ENCODE measurements at regions not wholly inside any gene's neighbourhood (a gene's known extent, or its start where the extent isn't known, plus 50 kb on each side); places are given as distances from the start of the nearest gene placed in this dataset.

GRCh38 chr11:113613619-113614018, 92.5 kb downstream of the TMPRSS5 start:
- Histone ChIP-seq H4K20me1 (ENCODE audit: insufficient read depth) (no peaks in the 10 kb centered on the region), H3K27ac (no peak overlapping the region), H3K4me3 (IDR thresholded peaks at IDR 0.05; ENCODE audit: insufficient read depth, low read depth, low read length) (no peak overlapping the region), H3K27me3 (ENCODE audit: insufficient read depth, low read depth) (no peaks in the 10 kb centered on the region), H2AFZ (ENCODE audit: low read depth) (no peak overlapping the region), H3K9ac (no peak overlapping the region), H3K4me1 (ENCODE audit: low read depth, poor library complexity, severe bottlenecking) (no peaks in the 10 kb centered on the region), H3K4me2 (no peak overlapping the region), H3K36me3 (ENCODE audit: insufficient read depth) (no peaks in the 10 kb centered on the region), H3K79me2 (ENCODE audit: insufficient read depth, low read depth) (no peaks in the 10 kb centered on the region)
- TF ChIP-seq, protein P1, sequence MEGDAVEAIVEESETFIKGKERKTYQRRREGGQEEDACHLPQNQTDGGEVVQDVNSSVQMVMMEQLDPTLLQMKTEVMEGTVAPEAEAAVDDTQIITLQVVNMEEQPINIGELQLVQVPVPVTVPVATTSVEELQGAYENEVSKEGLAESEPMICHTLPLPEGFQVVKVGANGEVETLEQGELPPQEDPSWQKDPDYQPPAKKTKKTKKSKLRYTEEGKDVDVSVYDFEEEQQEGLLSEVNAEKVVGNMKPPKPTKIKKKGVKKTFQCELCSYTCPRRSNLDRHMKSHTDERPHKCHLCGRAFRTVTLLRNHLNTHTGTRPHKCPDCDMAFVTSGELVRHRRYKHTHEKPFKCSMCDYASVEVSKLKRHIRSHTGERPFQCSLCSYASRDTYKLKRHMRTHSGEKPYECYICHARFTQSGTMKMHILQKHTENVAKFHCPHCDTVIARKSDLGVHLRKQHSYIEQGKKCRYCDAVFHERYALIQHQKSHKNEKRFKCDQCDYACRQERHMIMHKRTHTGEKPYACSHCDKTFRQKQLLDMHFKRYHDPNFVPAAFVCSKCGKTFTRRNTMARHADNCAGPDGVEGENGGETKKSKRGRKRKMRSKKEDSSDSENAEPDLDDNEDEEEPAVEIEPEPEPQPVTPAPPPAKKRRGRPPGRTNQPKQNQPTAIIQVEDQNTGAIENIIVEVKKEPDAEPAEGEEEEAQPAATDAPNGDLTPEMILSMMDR (conservative IDR thresholded peaks at IDR 0.05; ENCODE audit: low read depth, low read length): no peak

DNA sequence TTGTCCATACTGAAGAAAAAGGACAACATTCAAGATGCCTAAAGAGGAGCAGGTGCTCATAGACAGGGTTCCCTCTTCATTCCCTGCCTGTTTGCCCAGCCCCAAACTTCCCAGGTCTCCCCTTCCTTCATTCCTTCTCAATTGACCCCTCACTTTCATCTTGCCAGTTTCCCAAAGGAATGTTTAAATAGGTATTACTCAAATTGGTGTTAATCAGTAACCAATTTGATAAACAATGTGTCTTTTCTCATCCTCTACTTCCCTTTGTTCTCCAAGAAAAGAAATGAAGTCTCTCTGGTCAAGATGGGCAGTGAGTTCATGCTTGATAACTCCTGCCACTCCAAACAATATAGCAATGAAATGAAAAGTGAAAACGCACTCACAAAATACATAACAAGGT, 101.9 kb downstream of the TMPRSS5 start:
- Histone ChIP-seq H4K20me1 (ENCODE audit: insufficient read depth) (no peaks in the 10 kb centered on the region), H3K9ac (no peak overlapping the region), H3K36me3 (ENCODE audit: insufficient read depth) (no peaks in the 10 kb centered on the region), H3K79me2 (ENCODE audit: insufficient read depth, low read depth) (no peaks in the 10 kb centered on the region), H3K4me1 (ENCODE audit: low read depth, poor library complexity, severe bottlenecking) (no peaks in the 10 kb centered on the region), H3K27me3 (ENCODE audit: insufficient read depth, low read depth) (no peaks in the 10 kb centered on the region), H3K4me2 (no peak overlapping the region), H3K27ac (no peak overlapping the region), H3K4me3 (IDR thresholded peaks at IDR 0.05; ENCODE audit: insufficient read depth, low read depth, low read length) (no peak overlapping the region), H2AFZ (ENCODE audit: low read depth) (no peak overlapping the region)
- TF ChIP-seq, protein P1 (conservative IDR thresholded peaks at IDR 0.05; ENCODE audit: low read depth, low read length): no peak

- Histone ChIP-seq H2AFZ (ENCODE audit: low read depth) (no peak overlapping the region), H3K4me2 (no peak overlapping the region), H3K9ac (no peak overlapping the region), H3K27me3 (ENCODE audit: insufficient read depth, low read depth) (no peaks in the 10 kb centered on the region), H3K79me2 (ENCODE audit: insufficient read depth, low read depth) (no peaks in the 10 kb centered on the region), H3K27ac (no peak overlapping the region), H3K4me1 (ENCODE audit: low read depth, poor library complexity, severe bottlenecking) (no peaks in the 10 kb centered on the region), H4K20me1 (ENCODE audit: insufficient read depth) (no peaks in the 10 kb centered on the region), H3K36me3 (ENCODE audit: insufficient read depth) (no peaks in the 10 kb centered on the region), H3K4me3 (IDR thresholded peaks at IDR 0.05; ENCODE audit: insufficient read depth, low read depth, low read length) (no peak overlapping the region)
- TF ChIP-seq, protein P1 (conservative IDR thresholded peaks at IDR 0.05; ENCODE audit: low read depth, low read length): no peak
Measured at GRCh38 chr11:113603277-113604059, 102.6 kb downstream of the TMPRSS5 start.

- Histone ChIP-seq H3K27ac (no peak overlapping the region), H3K27me3 (ENCODE audit: insufficient read depth, low read depth) (no peaks in the 10 kb centered on the region), H3K9ac (no peak overlapping the region), H3K4me3 (IDR thresholded peaks at IDR 0.05; ENCODE audit: insufficient read depth, low read depth, low read length) (no peak overlapping the region), H3K79me2 (ENCODE audit: insufficient read depth, low read depth) (no peaks in the 10 kb centered on the region), H4K20me1 (ENCODE audit: insufficient read depth) (no peaks in the 10 kb centered on the region), H3K4me2 (no peak overlapping the region), H3K36me3 (ENCODE audit: insufficient read depth) (no peaks in the 10 kb centered on the region), H2AFZ (ENCODE audit: low read depth) (no peak overlapping the region), H3K4me1 (ENCODE audit: low read depth, poor library complexity, severe bottlenecking) (no peaks in the 10 kb centered on the region)
- TF ChIP-seq, protein P1 (conservative IDR thresholded peaks at IDR 0.05; ENCODE audit: low read depth, low read length): no peak
Measured at GRCh38 chr11:113602483-113602882, 103.6 kb downstream of the TMPRSS5 start.
